Spleen (tissue), 7 donors: ENCODE measurements at regions not wholly inside any gene's neighbourhood (a gene's known extent, or its start where the extent isn't known, plus 50 kb on each side); places are given as distances from the start of the nearest gene placed in this dataset.

Experiments used
- CTCF ChIP-seq, 11 experiments: fragments of 200-600 bp in 7 of 11; fragments of 450-650 bp in 4 of 11; sonication (generic) in 4 of 11; IDR thresholded peaks in 8 of 11; conservative IDR thresholded peaks in 3 of 11; 1 replicate in 7 of 11; 2 replicates in 4 of 11; pipeline versions ENCODE4 v1.4.0 to v1.8.0; 2016 to 2021; ENCODE audit warnings: antibody characterized with exemption in 11 of 11, inconsistent platforms in 4 of 11, mild to moderate bottlenecking in 1 of 11
- POLR2A ChIP-seq, 3 donors: fragments of 450-650 bp; IDR thresholded peaks; one replicate each; pipeline ENCODE4 v1.5.1; 2017; ENCODE audit warnings: antibody characterized with exemption in 3 of 3, mild to moderate bottlenecking in 1 of 3
- POLR2AphosphoS5 ChIP-seq, 3 donors: sonication (generic); formaldehyde crosslinking; IDR thresholded peaks; one replicate each; pipeline ENCODE4 v1.5.1; 2017; ENCODE audit warnings: antibody characterized with exemption in 3 of 3
- donor health status: DM: no; HTN: no; CAD: no; lungs with moderate emphysema.
- donor health status: DM: no; HTN: no; CAD: no.
- donor health status: DM: no; HTN: no; CAD: no.

GRCh38 chr13:107091861-107092260 is 523.9 kb upstream of the ARGLU1 start:
- TF ChIP-seq POLR2A (IDR thresholded peaks at IDR 0.05) (no peak), POLR2AphosphoS5 (IDR thresholded peaks at IDR 0.05) (no peak), CTCF (IDR thresholded peaks at IDR 0.05 in 8 of 11, conservative IDR thresholded peaks at IDR 0.05 in 3 of 11) (no peak)
